PC-9 (cell line): ENCODE measurements at regions not wholly inside any gene's neighbourhood (a gene's known extent, or its start where the extent isn't known, plus 50 kb on each side); places are given as distances from the start of the nearest gene placed in this dataset.

Source experiments
- CTCF ChIP-seq: fragments of 200-600 bp; sonication (generic); conservative IDR thresholded peaks from 2 replicates; pipeline ENCODE4 v1.6.1; 2017; ENCODE audit warnings: mixed run types, antibody characterized with exemption, mild to moderate bottlenecking, moderate library complexity
- EZH2 ChIP-seq: fragments of 200-600 bp; sonication (generic); IDR thresholded peaks from 2 replicates; pipeline ENCODE4 v1.8.0; 2017; ENCODE audit warnings: antibody characterized with exemption, low read depth

- TF ChIP-seq CTCF (no peak), EZH2 (no peak)
Measured at GRCh38 chr7:109963741-109964140, 1127.2 kb upstream of the LRRN3 start.
